GM23248 (cell line): ENCODE measurements at regions not wholly inside any gene's neighbourhood (a gene's known extent, or its start where the extent isn't known, plus 50 kb on each side); places are given as distances from the start of the nearest gene placed in this dataset.
A peak's percentile ranks its signal among the peaks of the same experiment; 100 is the strongest.

Source experiments
- DNase-seq: peaks from one replicate; pipeline ENCODE4 v3.0.0-alpha.2; 2015
- H2AFZ ChIP-seq: fragments of 200-600 bp; sonication (generic); 2 replicates; pipeline ENCODE4 v1.6.1; 2016; ENCODE audit warnings: antibody characterized with exemption
- H3F3A ChIP-seq: fragments of 200-600 bp; sonication (generic); 2 replicates; pipeline ENCODE4 v1.6.1; 2016; ENCODE audit warnings: mild to moderate bottlenecking, antibody characterized with exemption, mixed run types; ENCODE audit not compliant: insufficient read depth
- H3K27ac ChIP-seq: fragments of 200-600 bp; sonication (generic); 2 replicates; pipeline ENCODE4 v1.5.1; 2016; ENCODE audit warnings: mild to moderate bottlenecking
- H3K27me3 ChIP-seq: fragments of 200-600 bp; sonication (generic); replicated peaks from 2 replicates; pipeline ENCODE4 v1.6.1; 2016; ENCODE audit warnings: mild to moderate bottlenecking; ENCODE audit not compliant: insufficient read depth
- H3K36me3 ChIP-seq: fragments of 200-600 bp; sonication (generic); 2 replicates; pipeline ENCODE4 v1.6.1; 2016; ENCODE audit warnings: low read depth, mild to moderate bottlenecking
- H3K4me1 ChIP-seq: fragments of 200-600 bp; sonication (generic); 2 replicates; pipeline ENCODE4 v1.6.1; 2016; ENCODE audit warnings: mild to moderate bottlenecking; ENCODE audit not compliant: insufficient read depth
- H3K4me2 ChIP-seq: fragments of 200-600 bp; sonication (generic); one replicate; pipeline ENCODE4 v1.6.1; 2016; ENCODE audit warnings: mild to moderate bottlenecking; ENCODE audit not compliant: unreplicated experiment
- H3K4me3 ChIP-seq: fragments of 200-600 bp; sonication (generic); 2 replicates; pipeline ENCODE4 v1.5.1; 2016; ENCODE audit warnings: mild to moderate bottlenecking
- H3K79me2 ChIP-seq: fragments of 200-600 bp; sonication (generic); 2 replicates; pipeline ENCODE4 v1.6.1; 2016; ENCODE audit warnings: mild to moderate bottlenecking; ENCODE audit not compliant: insufficient read depth
- H3K9ac ChIP-seq: fragments of 200-600 bp; sonication (generic); 2 replicates; pipeline ENCODE4 v1.6.1; 2016; ENCODE audit warnings: mild to moderate bottlenecking
- H3K9me2 ChIP-seq: fragments of 200-600 bp; sonication (generic); 2 replicates; pipeline ENCODE4 v1.6.1; 2016; ENCODE audit warnings: mixed run types, mild to moderate bottlenecking, moderate library complexity; ENCODE audit not compliant: insufficient read depth
- H3K9me3 ChIP-seq: fragments of 200-600 bp; sonication (generic); one replicate; pipeline ENCODE4 v1.6.1; 2017; ENCODE audit warnings: low read depth
- H4K20me1 ChIP-seq: fragments of 200-600 bp; sonication (generic); 2 replicates; pipeline ENCODE4 v1.6.0; 2016; ENCODE audit not compliant: insufficient read depth
- EZH2 ChIP-seq: fragments of 200-600 bp; sonication (generic); IDR thresholded peaks from 2 replicates; pipeline ENCODE4 v1.6.1; 2018; ENCODE audit warnings: antibody characterized with exemption, mild to moderate bottlenecking; ENCODE audit not compliant: insufficient read depth, poor library complexity, severe bottlenecking
- EZH2phosphoT487 ChIP-seq: fragments of 200-600 bp; sonication (generic); IDR thresholded peaks from 2 replicates; pipeline ENCODE4 v1.6.1; 2018; ENCODE audit warnings: antibody characterized with exemption, moderate library complexity, mild to moderate bottlenecking, low read depth; ENCODE audit not compliant: insufficient read depth
- WGBS, 2 experiments: methylation state at CpG; one replicate each; pipeline ENCODE4 v1.1.6; 2015 to 2017; ENCODE audit warnings: low lambda C conversion rate in 2 of 2, low coverage in 1 of 2; ENCODE audit errors: missing lambda C conversion rate in 2 of 2; 5-methylcytosine and 5-hydroxymethylcytosine counted together
- in situ Hi-C: fragments of 300-500 bp; cut with MboI; formaldehyde crosslinking; loops from 2 replicates; pipeline ENCODE4 v1.15.0; 2020

- H3K79me2 ChIP-seq: no peaks in the 10 kb centered on the region
- no peak overlapping the region for H3K27ac ChIP-seq
- no peak overlapping the region for H2AFZ ChIP-seq
- no peak for DNase-seq
- no peak overlapping the region for H3K4me2 ChIP-seq
- no peak overlapping the region for H3K9ac ChIP-seq
- in situ Hi-C loops: no loop called here
- no peaks in the 10 kb centered on the region for H3F3A ChIP-seq
- 0 out of 2 replicates have a peak, but pooled peaks cover 8% of the 10 kb centered on the region for H3K36me3 ChIP-seq
- H3K9me2 ChIP-seq: no peaks in the 10 kb centered on the region
- no peaks in the 10 kb centered on the region for H3K27me3 ChIP-seq
- H3K4me3 ChIP-seq: no peak overlapping the region
- H3K4me1 ChIP-seq: no peaks in the 10 kb centered on the region
- H3K9me3 ChIP-seq: no peaks in the 10 kb centered on the region
- TF ChIP-seq EZH2 (no peak), EZH2phosphoT487 (no peak)
- WGBS, 2 experiments: 31 to 38% methylated on average over 3 of the region's 3 CpGs
- no peaks in the 10 kb centered on the region for H4K20me1 ChIP-seq
Measured at GRCh38 chr18:28846958-28847357, 670.0 kb upstream of the CDH2 start.

GRCh38 chr18:28837100-28837499 lies 660.2 kb upstream of the CDH2 start:
- Histone ChIP-seq H3K27ac (no peak overlapping the region), H3K4me3 (no peak overlapping the region), H3K36me3 (no peaks in the 10 kb centered on the region), H3K4me1 (peaks cover 15% of the 10 kb centered on the region), H3K9me2 (no peaks in the 10 kb centered on the region), H3F3A (peaks cover 10% of the 10 kb centered on the region; the same call in 1 of the 2 replicates), H3K27me3 (no peaks in the 10 kb centered on the region), H2AFZ (no peak overlapping the region), H3K4me2 (no peak overlapping the region), H4K20me1 (no peaks in the 10 kb centered on the region), H3K9ac (no peak overlapping the region), H3K9me3 (no peaks in the 10 kb centered on the region), H3K79me2 (no peaks in the 10 kb centered on the region)
- in situ Hi-C loops: no loop called here
- 67 to 73% methylated on average over 2 of the region's 2 CpGs for WGBS, 2 experiments
- TF ChIP-seq EZH2phosphoT487: no peak
- TF ChIP-seq EZH2: no peak
- DNase-seq: no peak

- Histone ChIP-seq H3K27ac (peak overlapping the region; percentile 50), H3K9me3 (no peaks in the 10 kb centered on the region), H3F3A (peaks cover 10% of the 10 kb centered on the region; the same call in 1 of the 2 replicates), H3K27me3 (no peaks in the 10 kb centered on the region), H3K4me1 (peaks cover 20% of the 10 kb centered on the region), H3K79me2 (no peaks in the 10 kb centered on the region), H3K9ac (no peak overlapping the region), H2AFZ (0 out of 2 replicates have a peak overlapping the region, but pooled peaks have one; percentile 8), H3K36me3 (no peaks in the 10 kb centered on the region), H3K4me3 (no peak overlapping the region), H3K4me2 (peak overlapping the region; percentile 53), H4K20me1 (no peaks in the 10 kb centered on the region), H3K9me2 (no peaks in the 10 kb centered on the region)
- in situ Hi-C loops: no loop called here
- DNase-seq: peak; percentile 86
- 28 to 34% methylated on average over 4 of the region's 4 CpGs for WGBS, 2 experiments
- TF ChIP-seq EZH2: no peak
Measured at GRCh38 chr18:28834889-28835288, 658.0 kb upstream of the CDH2 start.

- in situ Hi-C loops: no loop called here
- no peak for DNase-seq
- Histone ChIP-seq H4K20me1 (no peaks in the 10 kb centered on the region), H3K79me2 (no peaks in the 10 kb centered on the region), H3K4me3 (no peak overlapping the region), H3F3A (peaks cover 10% of the 10 kb centered on the region; the same call in 1 of the 2 replicates), H3K36me3 (no peaks in the 10 kb centered on the region), H3K4me1 (peaks cover 20% of the 10 kb centered on the region), H3K9ac (no peak overlapping the region), H3K4me2 (no peak overlapping the region), H3K27me3 (no peaks in the 10 kb centered on the region), H3K9me2 (no peaks in the 10 kb centered on the region), H3K9me3 (no peaks in the 10 kb centered on the region), H3K27ac (no peak overlapping the region), H2AFZ (no peak overlapping the region)
- TF ChIP-seq EZH2phosphoT487 (no peak), EZH2 (no peak)
Measured at GRCh38 chr18:28831908-28832307, 655.0 kb upstream of the CDH2 start.

GRCh38 chr18:28831476-28831875 lies 654.5 kb upstream of the CDH2 start:
- in situ Hi-C loops: no loop called here

More at GRCh38 chr18:28831476-28831875, 654.5 kb upstream of the CDH2 start:
- Histone ChIP-seq H3K27me3 (no peaks in the 10 kb centered on the region), H2AFZ (no peak overlapping the region), H3K36me3 (no peaks in the 10 kb centered on the region), H4K20me1 (no peaks in the 10 kb centered on the region), H3K27ac (no peak overlapping the region), H3K4me3 (no peak overlapping the region), H3K9ac (no peak overlapping the region), H3F3A (peaks cover 10% of the 10 kb centered on the region; the same call in 1 of the 2 replicates), H3K9me3 (no peaks in the 10 kb centered on the region), H3K4me1 (peaks cover 20% of the 10 kb centered on the region), H3K4me2 (no peak overlapping the region), H3K9me2 (no peaks in the 10 kb centered on the region), H3K79me2 (no peaks in the 10 kb centered on the region)
- TF ChIP-seq EZH2phosphoT487 (no peak), EZH2 (no peak)
- peak; percentile 59 for DNase-seq
